Gastroesophageal sphincter (tissue), 3 donors: ENCODE measurements at regions not wholly inside any gene's neighbourhood (a gene's known extent, or its start where the extent isn't known, plus 50 kb on each side); places are given as distances from the start of the nearest gene placed in this dataset.

Source experiments
- CTCF ChIP-seq, 4 experiments: fragments of 200-600 bp in 2 of 4; fragments of 450-650 bp in 2 of 4; sonication (generic) in 1 of 4; IDR thresholded peaks; one replicate each; pipeline ENCODE4 v1.5.1; 2017 to 2019; ENCODE audit warnings: antibody characterized with exemption in 4 of 4, mild to moderate bottlenecking in 2 of 4, moderate library complexity in 2 of 4
- EP300 ChIP-seq: sonication (generic); formaldehyde crosslinking; IDR thresholded peaks from one replicate; pipeline ENCODE4 v1.6.1; 2017; ENCODE audit warnings: antibody characterized with exemption, mild to moderate bottlenecking
- POLR2A ChIP-seq, 2 donors: fragments of 450-650 bp; IDR thresholded peaks; one replicate each; pipeline ENCODE4 v1.6.1; 2017; ENCODE audit warnings: antibody characterized with exemption in 2 of 2, mild to moderate bottlenecking in 2 of 2, moderate library complexity in 1 of 2
- POLR2AphosphoS5 ChIP-seq: sonication (generic); formaldehyde crosslinking; IDR thresholded peaks from one replicate; pipeline ENCODE4 v1.6.1; 2017; ENCODE audit warnings: antibody characterized with exemption

- no peak for TF ChIP-seq POLR2A (IDR thresholded peaks at IDR 0.05)
- TF ChIP-seq CTCF (IDR thresholded peaks at IDR 0.05) = no peak
- TF ChIP-seq POLR2AphosphoS5 = no peak
- TF ChIP-seq EP300 = no peak
Measured at GRCh38 chr1:108082001-108082400, 117.0 kb upstream of the VAV3 start.
